OCI-LY1 (cell line): ENCODE measurements at regions not wholly inside any gene's neighbourhood (a gene's known extent, or its start where the extent isn't known, plus 50 kb on each side); places are given as distances from the start of the nearest gene placed in this dataset.

Experiments used
- EZH2 ChIP-seq: fragments of 200-600 bp; sonication (generic), shearing (Covaris generic); IDR thresholded peaks from 2 replicates; pipeline ENCODE4 v1.8.0; 2017; ENCODE audit warnings: borderline replicate concordance, mixed run types, mild to moderate bottlenecking, antibody characterized with exemption, low read length, moderate library complexity, mixed read lengths
- TF ChIP-seq, protein P1 (sequence below): fragments of 200-600 bp; sonication (generic), shearing (Covaris generic); IDR thresholded peaks from 2 replicates; pipeline ENCODE4 v1.5.1; 2017; ENCODE audit warnings: mild to moderate bottlenecking, antibody characterized with exemption, low read length, moderate library complexity, mixed read lengths

DNA sequence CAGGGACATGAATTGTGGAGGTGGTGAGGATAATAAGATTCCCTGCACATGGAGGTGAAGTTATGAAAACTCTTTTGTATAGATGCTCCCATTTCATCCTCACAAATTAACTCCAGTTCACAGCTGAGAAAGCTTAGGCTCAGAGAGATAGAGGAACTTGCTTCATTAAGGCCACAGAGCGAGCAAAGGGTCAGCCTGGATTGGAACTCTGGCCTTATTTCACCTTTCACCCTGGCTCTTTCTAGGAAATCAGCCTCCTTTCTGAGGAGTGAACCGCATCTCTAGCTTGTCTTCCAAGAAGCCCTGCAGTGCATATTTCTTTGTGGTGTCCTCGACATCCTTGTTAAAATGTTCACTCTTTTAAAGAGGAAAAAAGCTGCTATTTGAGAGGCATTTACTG lies 58.0 kb upstream of the SLC25A26 start:
- TF ChIP-seq, protein P1, sequence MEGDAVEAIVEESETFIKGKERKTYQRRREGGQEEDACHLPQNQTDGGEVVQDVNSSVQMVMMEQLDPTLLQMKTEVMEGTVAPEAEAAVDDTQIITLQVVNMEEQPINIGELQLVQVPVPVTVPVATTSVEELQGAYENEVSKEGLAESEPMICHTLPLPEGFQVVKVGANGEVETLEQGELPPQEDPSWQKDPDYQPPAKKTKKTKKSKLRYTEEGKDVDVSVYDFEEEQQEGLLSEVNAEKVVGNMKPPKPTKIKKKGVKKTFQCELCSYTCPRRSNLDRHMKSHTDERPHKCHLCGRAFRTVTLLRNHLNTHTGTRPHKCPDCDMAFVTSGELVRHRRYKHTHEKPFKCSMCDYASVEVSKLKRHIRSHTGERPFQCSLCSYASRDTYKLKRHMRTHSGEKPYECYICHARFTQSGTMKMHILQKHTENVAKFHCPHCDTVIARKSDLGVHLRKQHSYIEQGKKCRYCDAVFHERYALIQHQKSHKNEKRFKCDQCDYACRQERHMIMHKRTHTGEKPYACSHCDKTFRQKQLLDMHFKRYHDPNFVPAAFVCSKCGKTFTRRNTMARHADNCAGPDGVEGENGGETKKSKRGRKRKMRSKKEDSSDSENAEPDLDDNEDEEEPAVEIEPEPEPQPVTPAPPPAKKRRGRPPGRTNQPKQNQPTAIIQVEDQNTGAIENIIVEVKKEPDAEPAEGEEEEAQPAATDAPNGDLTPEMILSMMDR, result no peak
- TF ChIP-seq EZH2, result no peak
